Activated CD4-positive, alpha-beta T cell treated with anti-CD3 and anti-CD28 coated beads, Interleukin-2, amount 50 U/mL, for 24 hours (primary cell): ENCODE measurements at regions not wholly inside any gene's neighbourhood (a gene's known extent, or its start where the extent isn't known, plus 50 kb on each side); places are given as distances from the start of the nearest gene placed in this dataset.

Experiments
- DNase-seq, 2 donors: peaks; one replicate each; pipeline ENCODE4 v3.0.0-alpha.2; 2020; ENCODE audit warnings: low read depth in 1 of 2, low spot score in 1 of 2

- no peak for DNase-seq
These were observed 1072.0 kb downstream of the NSUN3 start for GRCh38 chr3:95134693-95135413.

GRCh38 chr3:95148107-95148506 is 1085.2 kb downstream of the NSUN3 start:
- no peak for DNase-seq

GRCh38 chr3:95151590-95151989 is 1088.7 kb downstream of the NSUN3 start:
- DNase-seq = no peak

- no peak for DNase-seq
These were observed 1091.9 kb downstream of the NSUN3 start for GRCh38 chr3:95154766-95155165.

GRCh38 chr3:95162794-95163193 is 1099.9 kb downstream of the NSUN3 start:
- DNase-seq = no peak

- DNase-seq = no peak
These were observed 1104.9 kb downstream of the NSUN3 start for GRCh38 chr3:95167748-95168147.

GRCh38 chr3:95168526-95168925 is 1105.7 kb downstream of the NSUN3 start:
- no peak for DNase-seq

- no peak for DNase-seq
These were observed 1109.5 kb downstream of the NSUN3 start for GRCh38 chr3:95172164-95172943.

- no peak for DNase-seq
These were observed 1114.2 kb downstream of the NSUN3 start for GRCh38 chr3:95177096-95177495.

- no peak for DNase-seq
These were observed 1121.2 kb downstream of the NSUN3 start for GRCh38 chr3:95184038-95184437.

GRCh38 chr3:95189348-95189747 is 1126.5 kb downstream of the NSUN3 start:
- no peak for DNase-seq

GRCh38 chr3:95197661-95198060 is 1134.8 kb downstream of the NSUN3 start:
- DNase-seq = no peak

- DNase-seq = no peak
These were observed 1137.5 kb downstream of the NSUN3 start for GRCh38 chr3:95200384-95200783.

GRCh38 chr3:95210878-95211277 is 1148.0 kb downstream of the NSUN3 start:
- DNase-seq = no peak

GRCh38 chr3:95212117-95212516 is 1149.3 kb downstream of the NSUN3 start:
- DNase-seq = no peak

GRCh38 chr3:95215437-95215957 is 1152.6 kb downstream of the NSUN3 start:
- DNase-seq = no peak

- DNase-seq = no peak
These were observed 1154.8 kb downstream of the NSUN3 start for GRCh38 chr3:95217661-95218060.

GRCh38 chr3:95218484-95218883 is 1155.6 kb downstream of the NSUN3 start:
- DNase-seq = no peak

GRCh38 chr3:95226437-95226836 is 1163.6 kb downstream of the NSUN3 start:
- DNase-seq = no peak

- no peak for DNase-seq
These were observed 1164.2 kb downstream of the NSUN3 start for GRCh38 chr3:95227092-95227491.

- DNase-seq = no peak
These were observed 1165.6 kb downstream of the NSUN3 start for GRCh38 chr3:95228416-95228815.

GRCh38 chr3:95235916-95236315 is 1173.1 kb downstream of the NSUN3 start:
- DNase-seq = no peak
